Suppressor macrophage treated with lipopolysaccharide for 4 hours (primary cell): ENCODE measurements at regions not wholly inside any gene's neighbourhood (a gene's known extent, or its start where the extent isn't known, plus 50 kb on each side); places are given as distances from the start of the nearest gene placed in this dataset.
"Not testable (repeated sequence)": the region's sequence is repeated elsewhere in the genome, so short reads cannot be mapped to it uniquely, and the experiment has no call there.

Experiments used
- DNase-seq: peaks from one replicate; pipeline ENCODE4 v3.0.0-alpha.2; 2020

DNA sequence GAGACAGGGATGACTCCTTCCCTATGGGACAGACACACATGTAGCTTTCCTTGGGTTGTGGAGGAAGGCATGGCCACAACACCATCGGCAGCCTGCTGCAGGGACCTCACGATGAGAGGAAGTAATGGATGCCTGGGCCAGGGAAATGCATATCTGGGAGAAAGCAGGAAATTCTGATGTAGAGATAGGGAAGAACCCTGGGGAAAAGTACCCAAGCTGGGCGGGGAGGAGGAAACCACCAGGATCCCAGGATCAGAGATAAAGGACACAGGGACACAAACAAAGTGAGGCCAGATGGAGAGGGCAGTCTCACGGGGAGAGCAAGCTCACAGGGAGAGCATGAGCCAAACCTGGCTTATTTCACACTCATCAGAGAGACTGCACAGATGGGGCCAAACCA is 294.7 kb upstream of the TEKT4 start:
- DNase-seq = not testable (repeated sequence)

DNA sequence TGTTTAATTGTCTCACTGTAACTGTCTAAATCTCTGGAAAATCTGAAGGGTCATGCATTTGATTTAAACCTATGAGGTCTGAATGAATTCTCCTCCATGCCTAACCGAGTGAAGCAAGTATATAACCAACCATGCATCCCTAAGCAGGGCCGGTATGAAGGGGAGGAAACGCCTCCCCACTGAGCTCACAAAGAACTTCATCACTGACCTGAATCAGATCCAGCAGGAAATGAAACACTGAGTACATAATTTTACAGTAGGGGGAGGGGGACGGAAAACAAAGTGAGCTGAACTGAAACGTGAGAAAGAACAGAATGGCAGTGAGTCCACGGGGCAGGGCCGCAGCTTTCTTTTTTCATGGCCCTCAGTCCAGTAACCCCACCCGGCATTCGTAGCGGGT is 294.1 kb upstream of the TEKT4 start:
- DNase-seq = not testable (repeated sequence)

DNA sequence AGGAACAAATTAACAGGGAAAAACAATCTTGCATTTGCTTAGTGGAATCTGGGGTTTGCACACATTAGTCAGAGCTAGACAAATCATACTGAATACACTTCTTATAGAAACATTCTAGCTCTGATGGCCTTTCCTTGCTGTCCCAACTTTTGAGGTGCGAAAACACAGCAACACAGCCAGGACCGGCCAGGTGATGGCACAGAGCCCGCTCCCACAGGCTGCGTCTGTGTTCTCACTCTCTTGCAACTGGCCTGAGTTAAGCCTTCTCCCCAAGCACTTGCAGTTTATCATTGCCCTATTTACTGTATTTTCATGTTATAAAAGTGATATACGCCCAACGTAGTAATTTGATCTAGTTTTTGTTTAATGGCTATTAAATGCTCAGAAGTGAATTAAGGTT is 292.0 kb upstream of the TEKT4 start:
- not testable (repeated sequence) for DNase-seq

DNA sequence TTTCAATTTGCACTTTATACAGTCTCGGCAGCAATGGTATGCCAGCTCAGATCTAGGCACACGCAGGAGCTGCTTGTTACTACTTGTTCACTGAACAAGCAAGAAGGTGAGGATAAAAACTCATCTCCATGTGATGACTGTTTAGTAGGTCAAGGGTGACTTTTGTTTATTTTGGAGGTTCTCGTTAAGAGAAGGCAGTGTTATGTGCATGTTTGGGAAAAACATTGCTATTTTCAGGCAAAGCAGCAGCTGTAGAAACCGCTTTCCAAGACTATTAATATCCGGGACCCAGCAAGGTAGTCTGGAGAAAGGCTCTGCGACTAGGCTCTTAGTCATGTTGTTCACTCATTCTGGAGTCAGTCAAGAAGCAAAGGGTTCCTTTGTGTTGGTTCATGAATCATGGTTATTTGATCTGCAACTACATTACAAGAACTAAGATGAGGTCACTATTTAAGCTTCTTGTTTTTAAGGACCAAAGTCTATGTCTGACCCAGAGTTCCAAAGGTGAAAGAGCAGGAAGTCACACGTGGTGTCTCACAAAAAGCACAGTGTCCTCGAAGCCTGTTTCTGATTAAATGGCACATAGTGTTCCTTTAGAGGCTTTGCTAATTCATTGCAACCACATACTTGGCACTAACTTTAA is 288.0 kb upstream of the TEKT4 start:
- DNase-seq = not testable (repeated sequence)

DNA sequence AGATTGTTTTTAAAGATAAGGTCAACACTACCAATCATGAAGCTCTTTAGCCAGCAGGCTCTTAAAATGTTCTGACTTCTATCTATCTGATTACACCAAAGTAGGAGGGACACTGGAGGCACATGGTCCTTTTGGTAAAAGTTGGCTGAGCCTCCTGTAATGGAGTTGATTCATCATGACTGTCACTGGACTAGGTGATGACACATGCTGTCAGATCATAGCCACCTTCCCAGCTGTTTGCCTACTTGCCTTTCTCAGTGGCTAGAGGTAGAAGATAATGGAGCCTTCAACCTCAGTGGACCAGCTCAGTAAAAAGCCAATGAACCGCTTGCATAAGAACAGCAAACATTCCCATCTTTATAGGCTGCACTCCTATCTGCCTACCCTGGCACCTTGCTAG is 286.7 kb upstream of the TEKT4 start:
- DNase-seq = not testable (repeated sequence)

DNA sequence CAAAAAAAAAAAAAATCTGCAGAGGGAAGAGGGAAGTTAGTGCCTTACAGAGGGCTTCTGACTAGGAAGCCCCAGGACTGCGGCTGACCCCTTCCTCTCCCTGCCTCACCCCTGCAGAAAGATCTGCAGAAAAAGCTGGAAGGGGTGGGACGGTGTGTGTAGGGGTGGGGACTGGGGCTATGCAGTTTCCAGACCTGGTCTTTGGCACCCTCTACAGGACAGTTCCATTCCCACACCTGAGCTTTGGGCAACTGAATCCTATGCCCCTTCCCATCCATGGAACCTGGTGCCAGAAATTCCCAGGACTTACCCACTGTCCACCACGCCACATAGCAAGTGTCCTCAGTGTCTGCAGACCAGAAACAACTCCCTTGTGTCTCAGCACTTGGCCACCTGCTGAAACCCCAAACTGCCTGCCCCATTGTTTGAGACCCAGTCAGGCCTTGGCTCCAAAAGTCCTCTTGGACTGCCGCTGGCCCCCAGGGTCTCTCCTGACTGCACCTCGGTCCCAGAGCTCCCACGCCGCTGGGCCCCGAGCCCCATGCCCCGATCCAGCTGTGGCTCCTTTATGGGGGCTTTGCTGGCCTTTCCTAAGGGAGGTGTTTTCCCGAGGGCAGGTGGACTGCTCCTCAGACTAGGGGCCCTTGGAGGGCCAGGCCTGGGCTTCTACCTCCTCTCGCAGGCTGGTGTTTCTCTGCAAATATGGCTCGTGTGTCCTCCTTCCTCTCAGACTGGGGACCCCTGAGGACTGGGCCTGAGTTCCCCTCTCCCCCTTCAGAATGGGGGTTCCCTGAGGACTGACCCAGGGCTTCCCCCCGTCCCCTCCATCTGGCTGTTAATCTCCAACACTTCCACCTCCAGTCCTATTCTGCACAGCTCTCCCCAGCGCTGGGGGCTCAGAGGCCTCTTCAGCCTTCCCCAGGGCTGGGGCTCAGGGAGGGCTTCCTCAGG is 284.9 kb upstream of the TEKT4 start:
- not testable (repeated sequence) for DNase-seq

DNA sequence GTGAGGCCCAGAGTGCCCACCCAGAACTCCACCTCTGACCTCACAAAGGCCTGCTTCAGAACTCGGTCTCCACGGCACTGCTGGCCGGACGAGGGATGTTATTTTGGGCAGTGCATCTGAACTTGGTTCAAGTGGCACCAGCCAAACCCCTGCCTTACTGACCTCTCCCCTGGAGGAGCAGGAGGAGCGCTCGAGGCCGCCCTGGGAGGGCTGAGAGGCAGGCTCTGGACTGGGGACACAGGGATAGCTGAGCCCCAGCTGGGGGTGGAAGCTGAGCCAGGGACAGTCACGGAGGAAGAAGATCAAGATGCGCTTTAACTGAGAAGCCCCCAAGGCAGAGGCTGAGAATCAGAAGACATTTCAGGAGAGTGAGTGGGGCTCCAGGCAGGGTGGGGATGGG is 284.2 kb upstream of the TEKT4 start:
- not testable (repeated sequence) for DNase-seq

DNA sequence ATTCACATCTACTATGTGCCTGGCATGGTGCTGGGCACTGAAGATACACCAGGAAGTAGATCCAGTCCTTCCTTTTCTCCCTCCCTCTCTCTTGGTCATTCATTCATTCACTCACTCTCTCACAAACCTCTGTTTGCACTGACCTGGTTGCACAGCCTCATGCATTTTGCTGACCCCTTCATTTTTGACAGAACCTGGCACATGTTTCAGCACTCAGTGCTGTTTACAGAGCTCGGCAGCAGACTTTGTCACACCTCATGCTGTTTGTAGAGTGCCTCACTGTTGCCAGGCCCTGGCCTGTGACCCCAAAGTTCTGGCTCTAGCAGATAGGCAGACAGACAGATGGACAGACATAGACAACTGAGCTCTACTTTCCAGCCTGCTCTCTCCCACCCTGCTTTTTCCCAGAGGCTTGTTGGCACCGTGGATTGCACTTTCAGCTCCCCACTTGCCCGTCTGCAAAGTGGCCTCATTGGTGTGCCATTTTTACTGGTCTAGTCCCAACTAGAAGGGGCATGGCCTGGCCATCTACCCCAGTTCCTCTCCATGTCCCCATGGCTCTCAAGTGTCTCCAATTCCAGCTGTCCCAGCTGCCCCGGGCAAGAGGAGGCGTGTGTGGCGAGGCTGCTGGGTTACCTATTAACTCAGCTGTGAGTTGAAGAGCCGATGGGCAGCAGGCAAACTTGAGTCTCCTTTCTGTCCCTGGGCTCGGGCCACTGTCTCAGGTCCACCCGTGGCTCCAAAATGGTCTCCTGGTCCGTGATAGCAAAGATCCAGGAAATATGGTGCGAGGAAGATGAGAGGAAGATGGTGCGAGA is 277.0 kb upstream of the TEKT4 start:
- DNase-seq = not testable (repeated sequence)

DNA sequence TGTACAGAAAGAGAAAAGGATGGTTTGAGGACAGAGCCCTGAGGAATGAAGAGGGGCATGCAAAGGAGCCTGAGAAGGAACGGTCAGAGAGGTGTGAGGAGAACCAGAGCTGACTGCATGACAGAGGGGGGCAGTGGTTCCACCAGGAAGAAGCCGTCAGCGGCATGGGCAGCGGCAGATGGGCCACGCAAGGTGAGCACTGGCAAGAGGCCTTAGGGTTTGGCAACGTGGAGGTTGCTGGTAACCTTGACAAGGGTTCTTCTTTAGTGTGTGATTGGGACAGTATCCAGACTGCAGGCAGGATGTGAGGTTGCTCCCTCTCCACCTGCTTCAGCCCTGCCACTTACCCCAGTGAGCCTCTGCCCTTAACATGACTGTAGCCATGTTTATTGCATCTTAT is 275.3 kb upstream of the TEKT4 start:
- DNase-seq = not testable (repeated sequence)

DNA sequence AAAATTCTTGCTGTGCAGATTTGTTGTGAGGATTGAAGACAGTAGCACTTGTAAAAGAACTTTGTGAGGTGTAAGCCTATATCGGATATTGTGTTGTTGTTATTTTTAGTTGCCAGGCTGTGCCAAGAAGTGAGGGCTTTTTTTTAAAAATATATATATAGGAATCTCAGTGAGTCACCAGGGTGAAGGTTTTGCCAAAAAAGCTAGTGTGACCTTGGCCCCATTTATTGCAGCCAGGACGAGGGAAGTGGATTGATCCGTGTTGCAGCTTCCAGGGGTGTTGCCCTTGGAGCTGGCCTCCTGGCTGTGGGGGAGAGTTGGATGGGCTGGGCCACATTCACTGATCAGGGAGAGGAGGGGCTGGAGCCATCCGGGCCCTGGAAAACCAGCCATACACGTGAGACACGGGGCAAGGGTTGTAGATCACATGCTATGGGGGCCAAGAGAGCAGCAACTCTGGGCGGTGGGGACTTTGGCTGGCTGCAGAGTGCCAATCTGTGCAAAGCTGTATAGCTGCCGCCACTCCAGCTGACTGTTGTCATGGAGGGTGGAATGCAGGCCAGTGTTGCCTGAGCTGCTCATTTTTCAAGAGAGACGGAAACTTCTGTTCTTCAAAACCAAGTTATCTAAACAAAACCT is 273.0 kb upstream of the TEKT4 start:
- DNase-seq = not testable (repeated sequence)

DNA sequence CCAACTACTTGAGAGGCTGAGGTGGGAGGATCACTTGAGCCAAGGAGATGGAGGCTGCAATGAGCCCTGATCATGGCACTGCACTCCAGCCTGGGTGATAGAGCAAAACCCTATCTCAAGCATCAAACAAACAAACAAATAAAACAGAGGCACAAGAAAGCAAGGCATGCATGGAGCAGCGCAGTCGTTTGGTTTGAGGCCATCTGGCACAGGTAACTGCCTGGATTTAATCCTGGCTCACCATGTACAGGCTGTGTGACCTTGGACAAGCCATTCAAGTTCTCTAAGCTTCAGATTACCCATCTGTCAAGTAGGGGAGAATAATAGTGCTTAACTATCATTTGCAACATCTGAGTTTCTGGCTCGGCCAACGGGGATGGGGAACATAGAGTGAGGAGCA is 270.3 kb upstream of the TEKT4 start:
- DNase-seq = not testable (repeated sequence)

DNA sequence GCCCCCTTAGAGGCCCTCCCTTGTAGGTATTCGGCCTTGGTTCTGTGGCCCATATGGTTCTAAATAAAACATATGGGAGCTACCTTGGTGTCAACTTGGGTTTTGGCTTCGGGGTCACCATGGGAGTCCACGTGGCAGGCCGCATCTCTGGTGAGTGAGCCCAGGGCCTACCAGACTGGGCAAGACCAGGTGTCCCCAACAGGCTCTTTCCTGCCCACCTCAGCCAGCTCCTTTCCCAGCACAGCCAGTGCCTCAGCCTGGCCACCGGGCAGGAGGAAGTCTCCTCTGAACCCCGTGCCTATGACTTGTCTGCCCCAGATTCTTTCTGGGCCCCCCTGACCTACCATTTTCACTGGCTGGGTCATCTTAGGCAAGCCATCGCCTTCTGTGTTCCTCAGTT is 268.8 kb upstream of the TEKT4 start:
- no peak for DNase-seq

DNA sequence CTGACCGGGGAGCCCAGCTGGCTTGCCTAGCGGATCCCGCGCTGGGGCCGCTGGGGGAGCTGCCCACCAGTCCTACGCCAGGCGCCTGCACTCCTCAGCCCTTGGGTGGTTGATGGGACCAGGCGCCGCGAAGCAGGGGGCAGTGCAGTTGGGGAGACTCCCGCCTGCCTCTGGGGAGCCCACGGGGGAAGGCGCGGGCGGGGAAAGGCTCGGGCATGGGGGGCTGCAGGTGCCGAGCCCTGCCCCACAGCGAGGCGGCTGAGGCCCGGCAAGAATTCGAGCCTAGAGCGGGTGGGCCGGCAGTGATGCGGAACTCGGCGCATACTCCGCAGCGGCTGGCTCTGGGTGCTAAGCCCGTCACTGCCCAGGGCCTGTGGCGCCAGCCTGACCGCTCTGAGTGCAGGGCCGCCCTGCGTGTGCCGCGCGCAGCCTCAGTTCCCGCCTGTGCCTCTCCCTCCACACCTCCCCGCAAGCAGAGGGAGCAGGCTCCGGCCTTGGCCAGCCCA is 249.1 kb upstream of the TEKT4 start:
- DNase-seq = no peak

DNA sequence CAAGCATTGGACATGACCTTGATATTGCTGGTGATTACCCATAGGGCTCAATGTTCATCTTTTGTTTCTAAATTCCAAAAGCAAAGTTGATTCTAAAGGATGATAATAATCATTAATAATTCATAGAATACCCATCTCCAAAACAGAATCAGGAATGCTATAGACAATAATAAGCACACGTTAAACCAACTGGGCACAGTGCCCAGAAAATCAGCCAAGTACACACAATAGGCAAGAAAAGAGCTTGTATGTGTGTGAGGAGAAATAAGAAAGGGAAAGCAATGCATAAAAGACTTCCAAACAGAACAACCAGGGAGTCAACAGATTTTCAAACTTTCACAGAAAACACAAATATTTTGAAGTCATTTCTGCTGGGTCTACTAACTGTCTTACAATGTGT is 242.3 kb upstream of the TEKT4 start:
- DNase-seq = not testable (repeated sequence)

DNA sequence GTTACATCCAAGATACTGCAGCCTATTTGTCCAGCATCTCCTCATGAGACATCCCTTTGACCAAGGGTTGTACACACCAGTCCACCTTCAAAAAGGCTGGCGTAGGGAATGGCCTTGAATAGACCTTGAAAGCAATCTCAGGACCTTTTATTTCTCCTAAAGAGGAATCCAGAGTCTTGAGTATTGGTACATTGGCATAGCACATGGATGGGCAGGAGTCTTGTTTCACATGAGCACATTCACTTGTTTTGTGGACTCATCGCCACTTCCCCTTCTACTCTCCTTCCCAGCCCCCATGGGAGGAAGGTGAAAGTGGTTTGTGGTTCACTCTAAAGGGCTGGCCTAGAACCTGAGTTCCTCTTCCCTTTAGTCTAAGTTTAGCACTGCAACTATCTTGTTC is 229.8 kb upstream of the TEKT4 start:
- DNase-seq = peak; percentile 2

DNA sequence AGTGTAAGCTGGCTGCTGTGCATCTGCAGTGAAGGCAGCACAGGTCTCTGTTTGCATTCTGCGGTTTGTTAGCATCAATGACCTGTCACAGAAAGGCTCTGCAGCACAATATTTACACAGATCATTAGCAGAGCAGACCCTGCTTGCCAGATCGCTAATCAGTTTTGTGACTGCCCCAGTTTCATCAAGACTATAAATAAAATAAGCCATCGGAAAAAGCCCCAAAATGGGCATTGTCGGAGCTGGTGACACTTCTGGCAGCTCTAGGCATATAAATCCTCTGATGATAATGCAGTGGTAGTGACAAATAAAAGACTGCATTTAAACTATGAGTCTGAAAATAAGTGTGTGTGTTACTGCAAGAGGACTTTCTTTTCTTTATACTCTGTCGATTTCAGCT is 219.1 kb upstream of the TEKT4 start:
- DNase-seq = not testable (repeated sequence)

DNA sequence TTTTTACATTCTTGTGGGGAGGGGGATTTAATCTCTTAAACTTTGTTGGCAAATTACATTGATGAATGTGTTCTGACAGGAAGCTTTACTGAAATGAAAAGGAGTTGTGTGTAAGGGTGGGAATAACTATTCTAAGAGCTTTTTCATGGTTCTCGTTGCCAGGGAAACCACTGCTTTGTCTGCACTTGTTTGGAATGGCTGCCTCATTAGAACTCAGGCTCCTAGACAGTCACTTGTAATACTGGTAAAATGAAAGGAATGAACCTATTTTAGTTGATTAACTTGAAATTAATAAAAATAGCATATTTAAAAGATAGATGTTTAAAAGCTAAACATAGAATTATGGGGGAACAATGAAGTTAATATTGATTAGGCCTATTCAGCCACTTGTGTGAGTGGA is 201.4 kb upstream of the TEKT4 start:
- not testable (repeated sequence) for DNase-seq

DNA sequence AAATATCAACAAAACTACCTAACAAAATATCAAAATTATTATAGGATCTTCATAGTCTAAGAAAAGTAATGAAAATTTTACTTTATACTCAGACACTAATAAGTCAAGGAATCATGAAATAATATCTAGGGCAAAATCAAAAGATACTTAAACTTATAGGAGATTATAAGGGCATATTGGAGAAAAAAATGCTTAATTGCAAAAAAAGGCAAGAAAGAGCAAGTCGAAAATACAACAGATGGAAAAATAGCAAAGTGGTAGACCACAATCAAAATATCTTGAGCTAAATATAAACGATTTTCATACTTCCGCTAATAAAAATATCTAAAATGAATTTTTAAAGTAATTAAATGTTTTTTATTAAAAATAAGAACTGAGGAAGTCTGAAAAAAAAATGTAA is 177.0 kb upstream of the TEKT4 start:
- not testable (repeated sequence) for DNase-seq

DNA sequence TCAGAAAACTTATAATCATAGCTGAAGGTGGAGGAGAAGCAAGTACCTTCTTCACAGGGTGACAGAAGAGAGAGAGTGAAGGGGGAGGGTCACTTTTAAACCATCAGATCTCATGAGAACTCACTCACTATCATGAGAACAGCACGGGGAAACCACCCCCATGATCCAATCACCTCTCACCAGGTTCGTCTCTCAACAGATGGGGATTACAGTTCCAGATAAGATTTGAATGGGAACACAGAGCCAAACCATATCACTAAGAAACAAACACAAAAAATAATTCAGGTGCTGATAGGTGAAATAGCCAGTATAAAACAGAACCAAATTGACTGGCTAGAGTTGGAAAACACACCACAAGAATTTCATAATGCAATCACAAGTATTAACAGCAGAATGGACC is 162.2 kb upstream of the TEKT4 start:
- DNase-seq = not testable (repeated sequence)

DNA sequence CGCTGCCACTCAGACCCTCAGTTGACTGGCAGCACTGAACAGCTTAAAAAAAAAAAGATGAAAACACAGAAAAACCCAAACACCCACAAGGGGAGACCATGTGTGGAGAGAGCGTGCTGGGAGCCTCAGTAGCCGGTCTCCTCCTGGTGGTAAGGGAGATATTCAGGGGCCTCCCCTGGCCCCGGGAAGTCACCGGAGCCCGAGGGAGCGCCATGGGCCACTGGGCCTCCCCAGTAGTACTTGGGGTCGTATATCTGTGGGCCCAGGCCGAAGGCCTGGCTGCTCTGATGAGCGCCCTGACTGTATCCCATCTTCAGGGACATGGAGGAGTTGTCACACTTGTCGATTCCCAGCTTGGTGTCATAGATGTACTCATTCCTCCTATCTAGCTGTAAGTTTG is 145.7 kb upstream of the TEKT4 start:
- DNase-seq = no peak

DNA sequence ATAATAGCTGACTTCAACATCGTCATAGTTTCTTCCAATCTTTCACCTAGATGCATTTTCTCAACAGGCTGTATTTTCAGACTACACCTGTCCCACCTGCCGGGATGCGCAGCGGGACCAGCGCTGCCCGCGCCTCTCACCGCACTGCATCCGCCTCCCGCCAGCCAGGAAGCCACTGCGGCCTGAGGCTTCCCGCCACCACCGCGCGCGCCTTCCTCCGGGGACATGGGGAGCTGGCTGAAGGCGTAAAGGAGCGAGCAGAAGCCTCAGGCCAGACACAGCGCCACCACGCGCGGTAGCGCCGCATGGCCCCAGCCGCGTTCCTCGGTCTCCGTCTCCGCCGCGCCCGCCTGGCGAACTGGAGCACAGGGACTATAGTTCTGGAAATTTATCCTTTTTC is 135.7 kb upstream of the TEKT4 start:
- DNase-seq = not testable (repeated sequence)

DNA sequence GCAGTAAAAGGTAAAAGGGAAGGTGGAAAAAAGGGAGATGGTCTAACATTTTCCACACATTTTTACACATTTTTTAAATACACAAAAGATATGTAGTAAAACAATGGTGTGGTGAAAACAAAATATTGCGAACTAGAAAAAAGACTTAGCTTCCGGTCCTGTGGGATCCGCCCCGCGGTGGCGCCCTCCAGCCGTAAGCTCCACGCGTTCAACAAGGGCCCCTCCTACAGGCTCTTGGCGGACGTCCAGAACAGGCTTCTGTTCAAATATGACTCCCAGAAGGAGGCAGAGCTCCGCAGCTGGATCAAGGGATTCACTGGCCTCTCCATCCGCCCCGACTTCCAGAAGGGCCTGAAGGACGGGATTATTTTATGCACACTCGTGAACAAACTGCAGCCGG is 134.1 kb upstream of the TEKT4 start:
- not testable (repeated sequence) for DNase-seq
